ENCODE measurements at regions not wholly inside any gene's neighbourhood (a gene's known extent, or its start where the extent isn't known, plus 50 kb on each side); places are given as distances from the start of the nearest gene placed in this dataset.
"Not testable (repeated sequence)": the region's sequence is repeated elsewhere in the genome, so short reads cannot be mapped to it uniquely, and the experiment has no call there.

- TF ChIP-seq, protein P1, sequence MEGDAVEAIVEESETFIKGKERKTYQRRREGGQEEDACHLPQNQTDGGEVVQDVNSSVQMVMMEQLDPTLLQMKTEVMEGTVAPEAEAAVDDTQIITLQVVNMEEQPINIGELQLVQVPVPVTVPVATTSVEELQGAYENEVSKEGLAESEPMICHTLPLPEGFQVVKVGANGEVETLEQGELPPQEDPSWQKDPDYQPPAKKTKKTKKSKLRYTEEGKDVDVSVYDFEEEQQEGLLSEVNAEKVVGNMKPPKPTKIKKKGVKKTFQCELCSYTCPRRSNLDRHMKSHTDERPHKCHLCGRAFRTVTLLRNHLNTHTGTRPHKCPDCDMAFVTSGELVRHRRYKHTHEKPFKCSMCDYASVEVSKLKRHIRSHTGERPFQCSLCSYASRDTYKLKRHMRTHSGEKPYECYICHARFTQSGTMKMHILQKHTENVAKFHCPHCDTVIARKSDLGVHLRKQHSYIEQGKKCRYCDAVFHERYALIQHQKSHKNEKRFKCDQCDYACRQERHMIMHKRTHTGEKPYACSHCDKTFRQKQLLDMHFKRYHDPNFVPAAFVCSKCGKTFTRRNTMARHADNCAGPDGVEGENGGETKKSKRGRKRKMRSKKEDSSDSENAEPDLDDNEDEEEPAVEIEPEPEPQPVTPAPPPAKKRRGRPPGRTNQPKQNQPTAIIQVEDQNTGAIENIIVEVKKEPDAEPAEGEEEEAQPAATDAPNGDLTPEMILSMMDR (IDR thresholded peaks at IDR 0.05 in 8 of 11, conservative IDR thresholded peaks at IDR 0.05 in 3 of 11) = no peak
- TF ChIP-seq POLR2AphosphoS5 (IDR thresholded peaks at IDR 0.05) (no peak), POLR2A (IDR thresholded peaks at IDR 0.05) (no peak)
- intact Hi-C loops (cut with DNase I; ENCODE audit: low total_unique reads) = no loop called here
- Histone ChIP-seq H3K9me3 (peaks cover 0 to 35% (median 22%) of the 10 kb centered on the region in 8 donors), H3K4me1 (no peaks in the 10 kb centered on the region), H3K4me3 (peak overlapping the region in 1 of 8 donors; percentile 2), H3K36me3 (no peaks in the 10 kb centered on the region), H3K27ac (no peak overlapping the region), H3K27me3 (replicated peaks in 1 of 7) (no peaks in the 10 kb centered on the region)
- WGBS, 5 donors = 78 to 90% (median 85%) methylated on average over 9 of the region's 9 CpGs
- no peak for DNase-seq
These were observed 921.8 kb upstream of the PCDH10 start for GRCh38 chr4:132227151-132227856.

- 66 to 90% (median 77%) methylated on average over 11 of the region's 11 CpGs for WGBS, 5 donors
- DNase-seq, H3K27ac ChIP-seq: not testable (repeated sequence)
These were observed 921.3 kb upstream of the PCDH10 start for GRCh38 chr4:132227857-132228165.

DNA sequence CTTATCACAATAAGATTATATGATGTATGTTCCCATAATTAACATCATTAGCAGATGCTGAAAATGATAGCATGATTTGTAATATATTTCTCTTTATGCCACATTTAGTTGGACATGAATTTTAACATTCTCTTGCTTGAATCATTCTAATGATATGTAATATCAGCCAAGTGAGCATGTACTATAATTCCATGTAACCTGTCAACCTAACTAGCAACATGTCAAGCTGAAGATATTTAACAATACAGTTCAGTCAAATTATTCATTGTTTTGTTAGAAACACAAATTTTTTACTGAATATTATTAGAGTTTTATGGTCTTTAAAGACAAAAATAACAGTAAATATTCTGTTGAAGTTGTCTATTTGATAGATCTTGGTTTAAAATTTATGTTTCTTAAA, 920.4 kb upstream of the PCDH10 start:
- H3K36me3 ChIP-seq = no peaks in the 10 kb centered on the region
- no peak overlapping the region for H3K4me3 ChIP-seq
- no peak overlapping the region for H3K27ac ChIP-seq
- intact Hi-C loops (cut with DNase I; ENCODE audit: low total_unique reads) = no loop called here
- H3K9me3 ChIP-seq = peaks cover 0 to 30% (median 20%) of the 10 kb centered on the region in 8 donors
- DNase-seq = no peak
- H3K4me1 ChIP-seq = no peaks in the 10 kb centered on the region
- H3K27me3 ChIP-seq (replicated peaks in 1 of 7) = no peaks in the 10 kb centered on the region
- TF ChIP-seq, protein P1 (IDR thresholded peaks at IDR 0.05 in 8 of 11, conservative IDR thresholded peaks at IDR 0.05 in 3 of 11) = no peak
- TF ChIP-seq POLR2A (IDR thresholded peaks at IDR 0.05) (no peak), POLR2AphosphoS5 (IDR thresholded peaks at IDR 0.05) (no peak)

More at GRCh38 chr4:132227857-132228165, 921.3 kb upstream of the PCDH10 start:
- H3K4me1 ChIP-seq; H3K36me3 ChIP-seq; H3K27me3 ChIP-seq (replicated peaks in 1 of 7); intact Hi-C loops (cut with DNase I; ENCODE audit: low total_unique reads): not testable (repeated sequence)
- TF ChIP-seq, protein P1 (IDR thresholded peaks at IDR 0.05 in 8 of 11, conservative IDR thresholded peaks at IDR 0.05 in 3 of 11) = peak in 1 of 11 experiments; percentile 31
- H3K9me3 ChIP-seq = peaks cover 0 to 35% (median 22%) of the 10 kb centered on the region in 8 donors
- H3K4me3 ChIP-seq = peak overlapping the region in 1 of 8 donors; percentile 2

GRCh38 chr4:132230025-132230424, 919.1 kb upstream of the PCDH10 start:
- intact Hi-C loops (cut with DNase I; ENCODE audit: low total_unique reads) = no loop called here
- no peak overlapping the region for H3K4me3 ChIP-seq
- H3K27ac ChIP-seq = no peak overlapping the region
- no peaks in the 10 kb centered on the region for H3K36me3 ChIP-seq
- 75 to 86% (median 78%) methylated on average over 6 of the region's 6 CpGs for WGBS, 5 donors
- peaks cover 0 to 28% (median 18%) of the 10 kb centered on the region in 8 donors for H3K9me3 ChIP-seq
- H3K27me3 ChIP-seq (replicated peaks in 1 of 7) = no peaks in the 10 kb centered on the region
- no peak for DNase-seq
- H3K4me1 ChIP-seq = no peaks in the 10 kb centered on the region
- no peak for TF ChIP-seq POLR2A (IDR thresholded peaks at IDR 0.05)
- TF ChIP-seq, protein P1 (IDR thresholded peaks at IDR 0.05 in 8 of 11, conservative IDR thresholded peaks at IDR 0.05 in 3 of 11) = no peak
- no peak for TF ChIP-seq POLR2AphosphoS5 (IDR thresholded peaks at IDR 0.05)

All from spleen (tissue), 11 donors.